Smooth muscle cell (in vitro differentiated cells): ENCODE measurements at regions not wholly inside any gene's neighbourhood (a gene's known extent, or its start where the extent isn't known, plus 50 kb on each side); places are given as distances from the start of the nearest gene placed in this dataset.
"Not testable (repeated sequence)": the region's sequence is repeated elsewhere in the genome, so short reads cannot be mapped to it uniquely, and the experiment has no call there.

Experiments used
- DNase-seq: peaks from one replicate; lab custom pipeline; 2025; ENCODE audit not compliant: unreplicated experiment; lab: John Stamatoyannopoulos, UW
- H2AFZ ChIP-seq: fragments of 200-600 bp; sonication (generic); 2 replicates; pipeline ENCODE4 v1.6.0; 2016; ENCODE audit warnings: antibody characterized with exemption, low read depth, mild to moderate bottlenecking
- H3F3A ChIP-seq: fragments of 200-600 bp; sonication (generic); 2 replicates; pipeline ENCODE4 v1.6.0; 2017; ENCODE audit warnings: antibody characterized with exemption, low read depth
- H3K27ac ChIP-seq: fragments of 200-600 bp; sonication (generic); 2 replicates; pipeline ENCODE4 v1.5.1; 2016; ENCODE audit warnings: low read depth, mild to moderate bottlenecking
- H3K27me3 ChIP-seq: fragments of 200-600 bp; sonication (generic); 2 replicates; pipeline ENCODE4 v1.6.1; 2016; ENCODE audit warnings: low read depth, mild to moderate bottlenecking
- H3K36me3 ChIP-seq: fragments of 200-600 bp; sonication (generic); 2 replicates; pipeline ENCODE4 v1.5.1; 2016; ENCODE audit warnings: low read depth
- H3K4me1 ChIP-seq: fragments of 200-600 bp; sonication (generic); 2 replicates; pipeline ENCODE4 v1.5.1; 2016; ENCODE audit warnings: low read depth
- H3K4me2 ChIP-seq: fragments of 200-600 bp; sonication (generic); 2 replicates; pipeline ENCODE4 v1.6.0; 2016; ENCODE audit warnings: mild to moderate bottlenecking
- H3K4me3 ChIP-seq: fragments of 200-600 bp; sonication (generic); 2 replicates; pipeline ENCODE4 v1.5.1; 2016; ENCODE audit warnings: mild to moderate bottlenecking
- H3K79me2 ChIP-seq: fragments of 200-600 bp; sonication (generic); 2 replicates; pipeline ENCODE4 v1.6.0; 2016; ENCODE audit warnings: low read depth, mild to moderate bottlenecking
- H3K9ac ChIP-seq: fragments of 200-600 bp; sonication (generic); 2 replicates; pipeline ENCODE4 v1.6.0; 2016; ENCODE audit warnings: low read depth
- H3K9me3 ChIP-seq: fragments of 200-600 bp; sonication (generic); replicated peaks from 2 replicates; pipeline ENCODE4 v1.5.1; 2016; ENCODE audit warnings: low read depth
- H4K20me1 ChIP-seq: fragments of 200-600 bp; sonication (generic); 2 replicates; pipeline ENCODE4 v1.6.0; 2016; ENCODE audit warnings: low read depth
- WGBS: methylation state at CpG from one replicate; pipeline ENCODE4 v1.1.7; 2016; ENCODE audit warnings: low lambda C conversion rate; 5-methylcytosine and 5-hydroxymethylcytosine counted together
- TF ChIP-seq, protein P1 (sequence below): fragments of 200-600 bp; sonication (generic); IDR thresholded peaks from 2 replicates; pipeline ENCODE4 v1.5.1; 2017; ENCODE audit warnings: borderline replicate concordance, mild to moderate bottlenecking, antibody characterized with exemption; ENCODE audit not compliant: insufficient read depth, poor library complexity, severe bottlenecking

DNA sequence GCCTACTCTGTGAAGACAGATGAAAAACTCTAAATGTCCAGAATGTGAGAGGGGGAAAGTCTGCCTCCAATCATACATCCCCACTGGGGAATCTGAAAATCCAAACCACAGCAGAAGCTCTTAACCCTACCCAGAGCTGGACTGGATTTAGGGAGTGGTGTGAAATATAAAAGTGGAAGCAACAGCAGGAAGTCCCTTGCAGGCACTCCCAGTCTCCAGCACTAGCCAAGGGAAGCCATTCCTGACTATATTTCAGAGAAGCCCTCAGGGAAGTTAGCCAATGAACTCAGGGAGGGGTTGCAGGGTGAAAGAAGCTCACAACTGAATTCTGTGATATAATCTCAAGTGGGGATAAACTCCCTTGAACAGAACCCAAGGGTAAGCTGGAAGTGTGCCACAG is 51.5 kb downstream of the CRPPA start:
- Histone ChIP-seq H3K9me3 (no peaks in the 10 kb centered on the region), H2AFZ (no peak overlapping the region), H3K4me2 (no peak overlapping the region), H3F3A (no peaks in the 10 kb centered on the region), H3K4me1 (no peaks in the 10 kb centered on the region), H3K27me3 (no peaks in the 10 kb centered on the region), H4K20me1 (no peaks in the 10 kb centered on the region), H3K79me2 (no peaks in the 10 kb centered on the region), H3K4me3 (no peak overlapping the region), H3K36me3 (no peaks in the 10 kb centered on the region), H3K27ac (no peak overlapping the region), H3K9ac (no peak overlapping the region)
- TF ChIP-seq, protein P1, sequence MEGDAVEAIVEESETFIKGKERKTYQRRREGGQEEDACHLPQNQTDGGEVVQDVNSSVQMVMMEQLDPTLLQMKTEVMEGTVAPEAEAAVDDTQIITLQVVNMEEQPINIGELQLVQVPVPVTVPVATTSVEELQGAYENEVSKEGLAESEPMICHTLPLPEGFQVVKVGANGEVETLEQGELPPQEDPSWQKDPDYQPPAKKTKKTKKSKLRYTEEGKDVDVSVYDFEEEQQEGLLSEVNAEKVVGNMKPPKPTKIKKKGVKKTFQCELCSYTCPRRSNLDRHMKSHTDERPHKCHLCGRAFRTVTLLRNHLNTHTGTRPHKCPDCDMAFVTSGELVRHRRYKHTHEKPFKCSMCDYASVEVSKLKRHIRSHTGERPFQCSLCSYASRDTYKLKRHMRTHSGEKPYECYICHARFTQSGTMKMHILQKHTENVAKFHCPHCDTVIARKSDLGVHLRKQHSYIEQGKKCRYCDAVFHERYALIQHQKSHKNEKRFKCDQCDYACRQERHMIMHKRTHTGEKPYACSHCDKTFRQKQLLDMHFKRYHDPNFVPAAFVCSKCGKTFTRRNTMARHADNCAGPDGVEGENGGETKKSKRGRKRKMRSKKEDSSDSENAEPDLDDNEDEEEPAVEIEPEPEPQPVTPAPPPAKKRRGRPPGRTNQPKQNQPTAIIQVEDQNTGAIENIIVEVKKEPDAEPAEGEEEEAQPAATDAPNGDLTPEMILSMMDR: no peak
- no peak for DNase-seq

DNA sequence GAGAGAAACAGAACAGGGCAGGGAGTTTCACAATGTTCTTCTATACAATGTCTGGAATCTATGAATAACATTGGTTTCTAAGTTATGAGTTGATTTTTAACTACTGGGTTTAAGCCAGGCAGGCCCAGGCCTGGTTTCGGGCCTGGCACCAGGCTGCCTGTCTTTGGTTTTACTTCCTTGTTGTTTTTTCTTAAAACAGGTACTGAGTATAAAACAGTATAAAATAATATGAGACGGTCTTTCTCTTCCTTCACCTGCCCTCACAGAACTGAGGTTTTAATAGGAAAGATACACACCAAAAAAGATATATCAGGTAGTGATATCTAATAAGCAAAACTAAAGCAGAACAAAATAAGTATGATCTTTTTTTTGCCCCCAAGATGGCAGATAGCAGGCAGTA is 52.0 kb downstream of the CRPPA start:
- not testable (repeated sequence) for H3K27ac ChIP-seq, H3K79me2 ChIP-seq, H2AFZ ChIP-seq, H3K4me3 ChIP-seq, H3K27me3 ChIP-seq, H3F3A ChIP-seq, H3K4me1 ChIP-seq, H3K4me2 ChIP-seq, H3K36me3 ChIP-seq, H3K9ac ChIP-seq, DNase-seq, H3K9me3 ChIP-seq, H4K20me1 ChIP-seq
- WGBS: 93% methylated on average over 2 of the region's 2 CpGs

DNA sequence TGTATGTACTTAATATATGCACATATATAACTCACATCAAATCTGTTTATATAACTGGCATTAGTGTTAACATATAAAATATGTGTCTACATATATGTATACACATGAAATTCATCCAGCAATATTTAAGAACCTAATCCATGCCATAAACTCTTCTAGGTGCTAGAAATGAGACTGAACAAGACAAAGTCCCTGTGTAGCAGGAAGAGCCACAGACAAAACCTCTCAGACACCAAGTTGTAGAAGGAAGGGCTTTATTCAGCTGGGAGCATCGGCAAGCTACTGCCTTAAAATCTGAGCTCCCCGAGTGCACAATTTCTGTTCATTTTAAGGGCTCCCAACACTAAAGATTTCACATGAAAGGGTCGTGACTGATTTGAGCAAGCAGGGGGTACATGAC is 52.5 kb downstream of the CRPPA start:
- Histone ChIP-seq H3K9me3 (no peaks in the 10 kb centered on the region), H3K27ac (no peak overlapping the region), H3K27me3 (no peaks in the 10 kb centered on the region), H2AFZ (no peak overlapping the region), H3K9ac (no peak overlapping the region), H4K20me1 (no peaks in the 10 kb centered on the region), H3K4me3 (no peak overlapping the region), H3K79me2 (no peaks in the 10 kb centered on the region), H3F3A (no peaks in the 10 kb centered on the region), H3K4me2 (no peak overlapping the region), H3K36me3 (no peaks in the 10 kb centered on the region), H3K4me1 (no peaks in the 10 kb centered on the region)
- DNase-seq: no peak
- 88% methylated on average over 3 of the region's 3 CpGs for WGBS
- TF ChIP-seq, protein P1: no peak

DNA sequence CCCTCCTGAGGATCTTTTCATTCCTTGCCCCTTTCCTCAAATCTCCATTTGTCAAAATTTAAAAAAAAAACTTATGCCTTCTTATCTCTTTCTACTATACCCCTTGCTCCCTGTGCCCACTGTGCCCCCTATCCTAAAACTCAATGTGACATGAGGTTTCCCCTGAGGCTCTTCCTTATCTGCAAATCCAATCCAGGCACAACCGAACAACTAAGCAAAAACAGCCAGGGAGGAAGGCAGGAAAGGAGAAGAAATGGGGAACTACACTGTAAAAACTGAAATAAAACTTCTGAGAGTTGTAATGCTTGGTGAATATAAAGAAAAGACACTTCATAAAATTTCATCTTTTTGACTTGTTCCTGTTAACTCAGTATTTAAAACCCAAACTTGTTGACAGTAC is 54.2 kb downstream of the CRPPA start:
- H3F3A ChIP-seq: no peaks in the 10 kb centered on the region
- H4K20me1 ChIP-seq: no peaks in the 10 kb centered on the region
- no peaks in the 10 kb centered on the region for H3K4me1 ChIP-seq
- H3K79me2 ChIP-seq: no peaks in the 10 kb centered on the region
- H3K4me3 ChIP-seq: no peak overlapping the region
- no peaks in the 10 kb centered on the region for H3K36me3 ChIP-seq
- H3K9ac ChIP-seq: no peak overlapping the region
- no peaks in the 10 kb centered on the region for H3K9me3 ChIP-seq
- TF ChIP-seq, protein P1: no peak
- DNase-seq: no peak
- 38% methylated on average over 1 of the region's 1 CpG for WGBS
- H3K4me2 ChIP-seq: no peak overlapping the region
- no peaks in the 10 kb centered on the region for H3K27me3 ChIP-seq
- no peak overlapping the region for H2AFZ ChIP-seq
- no peak overlapping the region for H3K27ac ChIP-seq
